GM19463 (cell line): ENCODE measurements at regions not wholly inside any gene's neighbourhood (a gene's known extent, or its start where the extent isn't known, plus 50 kb on each side); places are given as distances from the start of the nearest gene placed in this dataset.

Experiments
- ATAC-seq: cut with Tn5 transposase; IDR thresholded peaks from one replicate; pipeline ENCODE4 v1.9.1; 2021; ENCODE audit warnings: mild to moderate bottlenecking, moderate library complexity; ENCODE audit not compliant: unreplicated experiment

DNA sequence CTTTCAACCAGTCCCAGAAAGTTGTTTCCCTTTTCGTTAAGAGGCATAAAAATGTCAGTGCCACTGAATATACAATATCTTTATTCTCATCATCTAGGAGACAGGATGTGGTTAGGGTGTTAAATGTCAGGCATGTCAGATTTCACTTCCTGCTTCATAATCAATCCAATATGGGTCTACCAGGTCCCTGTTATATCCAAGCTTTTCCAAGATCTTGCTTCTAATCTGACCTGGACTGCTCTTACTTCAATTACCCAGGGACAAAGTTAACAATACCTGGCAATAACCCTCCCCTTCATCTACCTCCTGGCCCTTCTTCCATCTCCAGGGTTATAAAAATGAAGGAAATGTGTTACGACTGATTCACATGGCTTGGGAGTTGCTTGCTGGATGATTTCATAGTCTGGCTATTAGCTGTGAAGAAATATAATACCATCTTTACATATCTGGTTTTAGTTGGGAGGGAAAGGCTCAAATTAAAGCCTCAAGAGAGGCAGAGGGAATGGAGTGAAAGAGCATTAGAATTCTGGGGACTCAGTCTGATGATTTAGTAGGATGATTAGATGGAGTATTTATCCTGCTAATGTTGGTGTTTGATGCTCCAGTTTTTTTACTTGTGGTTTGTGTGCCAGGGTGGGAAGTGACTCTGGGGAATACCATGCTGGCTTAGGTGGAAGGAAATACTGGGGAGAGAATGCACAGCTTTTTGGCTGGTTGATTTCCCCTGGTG lies 534.3 kb downstream of the ETS1 start:
- no peak for ATAC-seq

DNA sequence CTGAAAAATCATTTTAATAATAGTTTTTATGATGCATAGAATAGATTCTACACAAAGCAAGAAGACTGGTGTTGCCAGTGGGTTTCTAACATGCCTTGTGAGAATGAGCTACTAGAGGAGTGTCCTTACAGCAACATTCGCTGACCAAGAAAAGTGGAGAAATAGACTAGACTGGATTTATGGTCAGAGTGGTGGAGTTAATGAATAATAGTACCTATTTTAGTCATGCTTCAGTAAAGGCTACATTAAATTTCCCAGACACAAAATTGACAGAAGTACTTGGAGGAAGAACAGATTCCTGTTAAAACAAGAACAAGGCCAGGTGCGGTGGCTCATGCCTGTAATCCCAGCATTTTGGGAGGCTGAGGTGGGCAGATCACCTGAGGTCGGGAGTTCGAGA lies 539.2 kb downstream of the ETS1 start:
- no peak for ATAC-seq

DNA sequence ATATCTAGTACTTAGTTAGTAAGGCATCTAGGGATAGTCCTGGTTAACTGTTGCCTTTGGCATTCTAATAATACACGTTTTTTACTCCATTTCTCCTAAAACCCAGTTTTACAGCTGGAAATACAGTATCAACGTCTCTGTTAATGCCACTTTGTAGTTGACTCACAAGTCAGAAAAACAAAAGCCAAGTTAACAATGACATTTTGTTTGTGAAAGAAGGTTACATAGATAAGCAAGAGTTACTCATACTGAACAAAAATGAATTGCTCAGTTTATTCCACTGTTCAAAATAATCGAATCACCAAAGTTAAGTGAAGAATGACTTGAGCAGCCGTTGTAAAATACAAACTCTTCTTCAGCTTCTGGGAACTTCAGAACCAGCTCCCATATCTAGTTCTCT lies 540.3 kb downstream of the ETS1 start:
- no peak for ATAC-seq

DNA sequence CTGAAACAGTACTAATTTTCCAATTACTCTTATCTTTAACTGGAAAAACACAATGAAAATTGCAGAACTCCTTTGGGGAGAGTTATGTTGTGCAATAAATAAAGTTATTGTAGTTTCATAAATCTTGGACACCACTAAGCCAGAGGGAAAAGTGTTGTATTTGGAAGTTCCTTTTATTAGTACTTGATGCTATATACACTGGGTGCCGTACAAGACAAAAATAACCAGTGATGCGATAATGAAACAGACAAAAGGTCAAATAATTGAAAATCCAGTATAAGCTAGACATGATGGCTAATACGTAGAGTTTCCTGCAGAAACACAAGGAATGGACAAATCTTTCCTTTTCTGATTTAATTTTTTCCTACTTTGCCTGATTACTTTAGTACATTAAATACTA lies 541.1 kb downstream of the ETS1 start:
- no peak for ATAC-seq

DNA sequence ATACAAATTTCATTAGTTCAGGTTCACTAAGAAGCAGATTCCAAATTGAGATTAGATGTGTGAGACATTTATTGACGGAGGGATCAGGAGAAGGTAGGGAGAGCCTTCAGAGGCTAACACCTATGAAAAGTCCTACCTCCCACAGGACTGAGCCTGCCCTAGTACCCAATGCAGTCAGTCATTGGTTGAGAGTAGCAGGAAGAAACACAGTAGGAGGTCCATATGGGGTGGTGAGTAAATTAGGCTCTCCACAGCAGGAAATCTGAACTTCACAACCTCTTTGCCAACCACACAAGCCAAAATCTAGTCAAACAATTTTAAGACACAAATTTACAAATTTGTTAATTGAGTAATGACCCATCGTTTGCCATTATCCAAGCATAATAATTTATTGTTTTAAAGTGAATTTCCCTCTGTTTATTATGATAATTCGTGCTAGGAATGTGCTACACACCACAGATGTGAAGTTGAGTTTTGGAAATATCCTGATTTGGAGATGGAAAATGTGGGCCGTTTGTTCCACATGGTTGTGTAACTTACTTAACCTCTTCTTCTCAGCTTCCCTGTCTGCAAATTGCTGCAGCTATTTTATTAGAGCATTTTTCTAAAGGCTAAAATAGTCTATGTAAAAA lies 542.1 kb downstream of the ETS1 start:
- ATAC-seq: no peak

DNA sequence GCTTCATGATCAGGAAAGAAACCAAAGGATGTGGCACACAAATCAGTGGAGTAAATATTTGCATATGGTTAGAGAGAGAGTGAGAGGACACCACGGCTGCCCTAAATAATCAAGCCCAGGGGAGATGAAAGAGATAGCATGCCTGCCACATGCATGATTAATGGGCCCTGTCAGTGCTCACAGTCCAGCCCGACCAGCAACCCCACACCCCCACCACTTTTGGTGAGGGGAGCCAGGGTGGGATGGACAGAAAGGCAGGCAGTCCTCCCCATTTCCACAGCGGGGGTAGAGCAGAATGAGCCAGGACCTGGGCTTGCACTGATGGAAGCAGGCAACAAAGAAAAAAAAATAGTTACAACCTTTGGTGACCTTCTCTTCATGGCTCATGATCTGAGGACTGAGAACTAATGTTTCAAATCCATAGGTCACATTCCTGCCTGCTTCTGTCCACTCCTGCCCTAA lies 545.0 kb downstream of the ETS1 start:
- ATAC-seq: no peak

DNA sequence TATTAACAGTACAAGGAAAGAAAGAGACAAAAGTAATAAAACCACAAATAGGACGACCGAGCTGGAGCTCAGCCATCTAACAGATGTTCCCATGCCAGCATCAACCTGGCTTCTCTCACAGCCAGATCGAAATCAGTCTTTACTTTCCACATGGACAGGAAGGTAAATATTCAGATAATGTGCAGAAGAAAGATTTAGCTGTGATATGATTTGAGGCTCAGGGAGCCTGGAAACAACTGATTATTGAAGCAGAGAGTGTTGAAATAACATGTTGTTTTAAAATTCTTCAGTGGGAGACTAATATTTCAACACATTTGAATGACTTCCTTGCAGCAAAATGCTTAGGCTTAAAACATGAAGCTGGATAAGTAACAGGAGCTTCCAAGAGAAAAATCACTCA lies 546.8 kb downstream of the ETS1 start:
- ATAC-seq: no peak

DNA sequence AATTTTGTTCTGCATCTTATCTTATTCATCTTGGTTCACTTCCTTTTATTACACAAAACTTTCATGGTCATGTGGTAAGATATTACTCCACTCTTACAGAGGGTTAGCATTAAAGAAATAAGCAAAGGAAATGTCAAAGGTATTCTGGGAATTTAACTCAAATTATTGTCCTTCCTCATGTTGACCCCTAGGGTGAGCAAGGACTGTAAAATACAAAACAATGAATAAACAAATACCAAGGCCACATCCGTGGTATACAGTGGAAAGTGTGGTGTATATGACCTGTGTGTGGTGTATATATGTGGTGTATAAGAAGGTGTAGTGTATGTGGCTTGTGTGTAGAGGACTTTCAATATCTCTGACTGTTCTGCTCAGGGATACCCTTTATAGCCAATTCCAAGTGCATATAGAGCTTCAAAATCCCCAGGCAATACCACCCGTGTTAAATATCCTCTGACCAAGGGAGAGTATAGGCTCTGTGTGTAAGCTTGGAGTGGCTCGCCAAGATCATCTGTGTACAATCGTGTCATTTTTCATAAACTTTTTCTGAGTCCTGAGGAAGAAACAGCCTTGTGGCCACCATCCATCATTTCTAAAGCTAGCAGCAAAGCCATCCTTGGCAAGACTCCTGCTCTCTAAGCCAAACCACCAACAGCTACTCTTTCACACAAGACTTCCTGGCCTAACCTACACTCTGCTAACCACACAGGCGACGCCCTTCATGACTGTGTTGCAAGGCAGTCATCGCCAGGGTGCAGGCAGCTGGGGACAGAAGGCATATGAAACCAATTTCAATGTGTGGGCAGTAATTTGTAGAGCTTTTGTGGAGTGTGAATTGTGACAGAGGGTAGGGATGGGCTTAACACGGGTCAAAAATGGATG lies 548.0 kb downstream of the ETS1 start:
- ATAC-seq: peak; percentile 92

DNA sequence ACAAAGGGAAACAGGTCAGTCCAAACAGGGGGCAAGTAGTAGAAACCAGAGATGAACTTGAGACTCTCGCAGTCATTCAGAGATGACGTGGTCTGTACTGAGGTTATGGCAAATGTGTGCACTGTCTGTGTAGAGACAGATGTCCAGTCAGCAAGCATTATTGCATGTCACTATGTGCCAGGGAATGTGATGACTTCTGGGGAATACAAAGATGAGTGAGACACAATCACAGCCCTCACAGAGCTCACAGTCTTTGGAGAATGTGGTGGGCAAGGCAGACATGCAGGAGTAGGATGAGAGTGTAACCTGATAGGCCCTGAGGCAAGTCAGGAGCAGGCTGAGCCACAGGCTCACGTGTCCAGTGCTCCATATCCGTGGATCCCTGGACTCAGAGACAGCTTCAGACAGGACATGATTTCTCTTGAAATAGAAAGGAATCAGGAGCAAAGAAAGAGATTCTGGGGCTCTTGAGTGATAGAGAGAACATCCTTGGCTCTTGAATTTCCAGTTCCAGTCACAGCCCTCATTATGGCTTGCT lies 550.7 kb downstream of the ETS1 start:
- no peak for ATAC-seq

DNA sequence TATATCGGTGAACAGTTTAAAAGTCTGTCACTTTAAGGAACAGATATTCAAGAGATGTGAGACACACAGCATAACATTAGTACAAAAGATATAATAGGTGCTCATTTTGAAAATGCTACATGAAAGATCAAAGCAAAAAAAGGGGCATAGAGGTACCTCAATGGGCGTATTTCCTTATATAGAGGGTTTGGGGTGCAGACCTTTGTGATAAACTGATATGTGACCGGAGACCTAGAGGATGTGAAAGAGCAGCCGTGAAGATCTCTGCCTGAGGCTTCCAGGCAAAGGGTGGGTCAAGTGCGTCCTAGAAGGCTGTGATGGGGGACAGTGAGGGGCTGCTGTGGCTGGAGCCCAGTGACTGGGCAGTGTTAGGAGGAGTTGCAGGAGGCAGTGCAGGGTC lies 551.4 kb downstream of the ETS1 start:
- ATAC-seq: no peak

DNA sequence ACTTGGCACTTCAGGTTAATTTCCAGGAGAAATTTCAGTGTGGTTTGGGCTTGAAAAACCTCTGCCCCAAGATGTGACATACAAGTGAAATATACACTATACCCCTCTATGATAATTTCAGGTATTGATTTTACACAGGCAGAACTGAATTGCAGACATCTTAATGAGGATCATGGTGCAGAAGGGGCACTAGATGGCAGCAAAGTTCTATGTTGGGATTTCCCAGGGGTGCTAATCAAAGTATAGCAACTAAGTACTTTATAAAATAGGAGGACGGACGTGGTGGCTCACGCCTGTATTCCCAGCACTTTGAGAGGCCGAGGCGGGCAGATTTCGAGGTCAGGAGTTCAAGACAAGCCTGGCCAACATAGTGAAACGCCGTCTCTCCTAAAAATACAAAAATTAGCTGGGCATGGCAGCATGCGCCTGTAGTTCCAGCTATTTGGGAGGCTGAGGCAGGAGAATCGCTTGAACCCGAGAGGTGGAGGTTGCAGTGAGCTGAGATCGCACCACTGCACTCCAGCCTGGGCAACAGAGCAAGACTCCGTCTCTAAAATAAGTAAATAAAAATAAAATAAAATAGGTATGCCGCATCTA lies 555.7 kb downstream of the ETS1 start:
- peak; percentile 73 for ATAC-seq

DNA sequence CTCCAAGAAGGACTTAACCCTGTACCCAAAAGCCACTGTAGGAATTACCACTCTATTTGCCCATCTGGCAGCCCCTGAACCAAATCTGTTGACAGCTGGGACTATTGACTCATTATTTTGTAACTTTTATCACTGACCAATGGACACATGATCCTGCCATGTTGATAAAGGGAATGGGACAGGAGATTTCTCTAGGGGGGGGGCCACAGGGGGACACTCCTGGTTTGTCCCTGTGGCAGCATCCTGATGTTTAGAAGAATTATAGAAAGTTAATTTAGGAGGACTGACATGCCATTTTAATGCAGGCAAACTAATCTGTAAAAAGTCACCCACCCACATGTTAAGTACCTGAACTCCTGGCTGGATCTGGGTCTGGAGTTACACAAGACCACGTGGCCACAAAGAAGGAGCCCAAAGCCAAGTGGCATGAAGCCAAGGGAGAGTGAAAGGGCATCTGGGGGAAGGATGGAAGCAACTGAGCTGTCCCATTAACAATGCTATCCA lies 558.1 kb downstream of the ETS1 start:
- no peak for ATAC-seq

DNA sequence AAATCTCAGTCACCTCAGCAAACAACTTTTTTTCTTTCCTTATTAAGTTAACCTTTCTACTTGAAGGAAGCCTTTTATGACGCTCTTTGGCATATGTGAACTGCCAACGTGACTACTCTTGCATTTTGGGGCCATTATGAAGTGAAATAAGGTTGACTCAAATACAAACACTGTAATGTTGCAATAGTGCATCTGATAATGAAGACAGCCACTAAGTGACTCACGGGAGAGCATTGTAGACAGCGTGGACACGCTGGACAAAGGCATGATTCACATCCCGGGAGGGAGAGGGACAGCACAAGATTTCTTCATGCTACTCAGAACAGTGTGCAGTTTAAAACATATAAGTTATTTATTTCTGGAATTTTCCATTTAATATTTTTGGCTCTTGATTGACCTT lies 560.8 kb downstream of the ETS1 start:
- no peak for ATAC-seq

DNA sequence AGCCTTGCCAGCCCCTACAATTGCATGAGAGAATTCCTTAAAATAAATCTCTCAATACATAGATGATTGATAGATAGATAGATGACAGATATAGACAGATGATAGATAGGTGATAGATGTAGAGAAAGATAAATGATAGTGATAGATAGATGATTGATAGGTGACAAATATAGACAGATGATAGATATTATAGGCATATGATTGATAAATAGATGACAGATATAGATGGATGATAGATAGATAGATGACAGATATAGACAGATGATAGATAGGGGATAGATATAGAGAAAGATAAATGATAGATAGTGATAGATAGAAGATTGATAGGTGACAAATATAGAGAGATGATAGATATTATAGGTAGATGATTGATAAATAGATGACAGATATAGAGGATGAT lies 564.6 kb downstream of the ETS1 start:
- ATAC-seq: no peak

DNA sequence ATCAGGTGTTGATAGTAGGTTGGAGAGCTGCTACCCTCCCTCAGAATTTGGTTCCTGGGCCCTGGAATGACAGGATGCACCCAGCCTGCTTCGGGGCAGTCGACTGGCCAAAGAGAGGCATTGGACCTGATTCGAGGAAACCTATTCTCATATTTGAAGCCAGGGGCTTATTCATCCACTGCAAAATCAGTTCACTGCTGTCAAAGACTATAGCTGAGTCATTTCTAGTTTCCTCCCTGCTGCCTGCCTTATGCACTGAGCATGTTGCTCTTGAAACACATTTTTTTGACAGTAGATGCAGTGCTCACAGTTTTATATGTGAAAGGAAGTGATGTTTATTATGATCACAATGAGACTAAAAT lies 565.4 kb downstream of the ETS1 start:
- ATAC-seq: no peak

DNA sequence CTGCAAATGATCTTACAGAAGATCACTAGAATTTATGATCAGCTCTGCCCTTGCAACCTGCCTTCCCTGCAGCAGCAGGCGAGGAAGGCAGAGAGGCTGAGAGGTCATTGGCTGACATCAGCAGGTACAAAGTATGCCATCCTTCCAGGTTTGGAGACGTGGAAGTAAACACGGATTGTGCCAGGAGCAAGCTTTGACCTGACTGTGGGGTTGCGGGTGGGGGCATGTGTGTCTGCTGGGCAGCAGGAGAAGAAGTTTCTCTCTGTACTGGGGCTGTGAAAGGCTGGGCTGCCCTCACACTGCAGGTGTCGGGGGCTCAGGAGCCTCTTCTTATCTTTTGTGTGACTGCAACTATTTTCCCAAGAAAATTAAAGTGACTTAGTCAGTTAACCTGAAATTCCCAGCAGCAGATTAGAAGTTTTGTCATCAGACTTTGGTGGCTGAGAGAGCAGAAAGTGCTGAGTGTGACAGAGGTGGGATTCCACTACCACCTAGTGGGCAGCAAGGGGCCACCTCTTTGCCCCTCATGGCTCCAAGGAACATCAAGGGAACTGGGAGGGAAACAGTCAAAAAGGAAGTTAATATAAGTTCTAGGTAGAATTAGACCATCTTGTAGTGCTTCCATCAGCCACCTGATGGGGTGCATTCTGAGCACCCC lies 565.9 kb downstream of the ETS1 start:
- no peak for ATAC-seq

DNA sequence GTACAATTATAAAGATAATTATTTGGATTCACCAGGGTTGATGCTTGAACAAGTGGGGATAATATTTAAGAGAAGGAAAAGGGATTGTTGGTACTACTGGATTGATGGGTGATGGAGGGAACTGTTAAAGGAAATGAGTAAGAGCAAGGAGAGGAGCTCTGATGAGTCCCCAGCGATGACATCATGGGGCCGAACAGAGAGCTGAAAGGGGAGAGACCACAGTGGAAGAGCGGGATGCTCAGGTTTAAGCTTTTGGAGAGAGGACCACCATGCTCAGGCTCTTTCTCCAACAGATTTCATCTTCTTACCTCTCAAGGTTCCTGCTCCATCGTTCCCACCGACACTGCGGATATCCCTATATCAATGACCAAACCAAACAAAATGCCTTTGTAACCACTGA lies 568.7 kb downstream of the ETS1 start:
- no peak for ATAC-seq

DNA sequence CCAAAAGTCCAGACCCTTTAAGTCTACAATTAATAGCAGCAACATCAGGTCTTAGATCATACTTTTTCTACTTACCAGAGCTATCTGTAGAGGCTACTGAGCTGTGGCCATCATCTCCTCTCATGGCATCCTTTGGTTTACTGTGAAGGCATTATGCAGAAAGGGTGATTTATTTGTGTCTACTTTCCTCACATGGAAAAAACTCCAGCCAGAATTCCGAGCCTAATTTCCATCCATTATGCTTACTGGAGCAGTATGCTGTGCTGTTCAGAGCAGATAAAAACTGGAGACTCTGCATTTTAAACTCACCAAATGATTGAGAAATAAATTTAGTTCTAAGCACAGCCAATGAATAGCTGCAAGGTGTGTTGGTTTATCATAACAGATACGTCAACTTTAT lies 581.8 kb downstream of the ETS1 start:
- ATAC-seq: no peak

DNA sequence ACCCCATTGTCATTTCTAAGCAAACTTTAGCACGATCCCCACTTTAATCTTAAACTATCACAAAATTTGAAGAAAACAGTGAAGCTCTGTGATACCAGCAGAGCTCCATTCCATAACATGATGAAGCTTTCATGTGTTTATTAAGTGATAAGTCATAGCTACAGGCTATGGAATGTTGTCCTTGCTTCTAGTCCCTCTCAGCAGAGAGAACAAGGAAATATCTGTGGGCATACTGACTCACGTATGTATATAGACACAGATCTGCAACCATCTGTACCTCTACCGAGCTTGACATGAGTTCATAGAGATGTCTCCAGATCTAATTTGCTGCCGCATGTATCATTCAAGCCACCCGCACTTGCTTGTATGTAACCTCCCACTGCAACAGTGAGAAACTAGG lies 588.9 kb downstream of the ETS1 start:
- no peak for ATAC-seq

DNA sequence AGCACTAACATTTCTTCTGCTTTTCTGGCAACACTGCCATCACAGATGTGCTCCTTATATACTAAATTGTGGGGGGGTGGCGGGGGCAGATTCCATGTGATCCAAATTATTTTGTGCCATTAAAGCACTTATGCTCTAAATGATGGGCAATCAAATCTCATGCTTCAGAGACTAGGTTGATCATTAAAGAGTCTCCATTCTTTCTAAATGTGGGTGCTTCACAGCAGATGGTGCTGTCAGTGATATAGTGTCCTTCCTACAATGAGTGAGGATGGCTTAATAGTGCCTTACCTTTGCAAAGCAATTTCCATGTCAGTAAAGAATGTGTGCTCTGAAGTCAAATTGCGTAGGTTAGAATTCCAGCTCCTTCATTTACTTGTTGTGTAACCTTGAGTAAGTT lies 589.8 kb downstream of the ETS1 start:
- no peak for ATAC-seq

DNA sequence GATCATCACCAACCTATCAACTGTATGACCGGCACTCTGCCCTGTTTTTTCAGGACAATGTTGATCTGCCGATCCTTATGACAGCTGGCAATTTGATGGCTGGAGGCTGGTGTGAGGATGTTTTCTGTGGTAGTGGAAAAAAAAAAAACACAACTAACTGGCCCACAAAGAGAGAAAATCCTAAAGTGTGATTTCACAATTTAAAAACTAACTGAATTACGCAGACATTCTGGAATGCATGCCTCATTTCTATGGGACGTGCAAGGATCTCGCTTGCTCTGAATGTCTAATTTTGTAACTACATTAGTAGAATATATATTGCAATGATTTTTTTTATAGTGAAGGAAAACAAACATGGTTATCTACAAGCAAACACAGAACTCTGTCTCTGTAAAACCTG lies 590.5 kb downstream of the ETS1 start:
- ATAC-seq: no peak
